ENCODE measurements at regions not wholly inside any gene's neighbourhood (a gene's known extent, or its start where the extent isn't known, plus 50 kb on each side); places are given as distances from the start of the nearest gene placed in this dataset.

GRCh38 chr5:173781432-173781815, 106.7 kb upstream of the CPEB4 start:
- intact Hi-C loops (cut with DNase I), result no loop called here

DNA sequence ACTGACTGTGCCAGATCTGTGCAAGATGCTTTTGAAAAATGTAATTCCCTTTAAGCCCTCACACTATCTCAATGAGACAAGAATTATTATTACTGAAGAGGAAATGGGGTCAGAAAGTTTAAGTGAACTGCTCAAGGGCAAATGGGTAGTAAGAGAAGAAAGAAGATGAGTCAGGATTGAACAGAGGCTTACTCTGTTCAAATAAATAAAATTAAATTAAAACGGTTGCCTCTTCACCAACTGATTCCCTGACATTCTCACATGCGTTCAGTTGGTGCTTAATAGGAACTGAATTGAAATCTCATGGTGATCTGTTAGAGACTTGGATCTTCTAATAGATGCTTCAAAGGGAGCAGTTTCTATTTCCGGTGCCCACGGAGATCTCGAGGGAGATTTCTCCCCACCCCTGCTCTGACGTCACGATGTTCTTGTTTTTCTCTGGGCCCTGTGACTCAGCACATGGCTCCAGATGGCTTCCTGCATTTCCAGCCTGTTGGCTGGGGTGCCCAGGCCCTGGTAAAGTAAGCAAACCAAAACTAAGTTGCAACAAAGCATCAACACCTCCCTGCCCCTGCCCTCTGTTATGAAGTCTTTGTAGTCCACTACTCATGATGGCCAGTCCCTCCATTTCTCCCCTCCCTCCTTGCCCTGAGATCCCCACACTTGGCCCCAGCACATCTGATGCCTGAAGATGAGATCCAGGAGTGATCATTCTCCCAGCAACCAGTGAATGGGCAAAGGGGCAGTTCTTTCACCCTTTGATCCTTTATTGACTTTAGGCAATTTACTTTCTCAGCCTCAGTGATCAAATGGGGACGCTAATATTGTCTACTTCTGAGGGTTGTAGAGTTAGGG, 106.1 kb upstream of the CPEB4 start:
- peak overlapping the region; percentile 56 to 60 (median 59) for H3K27ac ChIP-seq
- H3K4me3 ChIP-seq, result no peak overlapping the region
- H3K27me3 ChIP-seq, result no peaks in the 10 kb centered on the region
- DNase-seq, result peak; percentile 90
- 35 to 67% methylated on average over 8 of the region's 8 CpGs for WGBS, 2 donors
- no peaks in the 10 kb centered on the region for H3K36me3 ChIP-seq
- no peak for TF ChIP-seq POLR2A (IDR thresholded peaks at IDR 0.05)
- TF ChIP-seq POLR2AphosphoS5 (IDR thresholded peaks at IDR 0.05), result peak in 3 of 4 donors; percentile 58 to 83 (median 59)
- TF ChIP-seq, protein P1, sequence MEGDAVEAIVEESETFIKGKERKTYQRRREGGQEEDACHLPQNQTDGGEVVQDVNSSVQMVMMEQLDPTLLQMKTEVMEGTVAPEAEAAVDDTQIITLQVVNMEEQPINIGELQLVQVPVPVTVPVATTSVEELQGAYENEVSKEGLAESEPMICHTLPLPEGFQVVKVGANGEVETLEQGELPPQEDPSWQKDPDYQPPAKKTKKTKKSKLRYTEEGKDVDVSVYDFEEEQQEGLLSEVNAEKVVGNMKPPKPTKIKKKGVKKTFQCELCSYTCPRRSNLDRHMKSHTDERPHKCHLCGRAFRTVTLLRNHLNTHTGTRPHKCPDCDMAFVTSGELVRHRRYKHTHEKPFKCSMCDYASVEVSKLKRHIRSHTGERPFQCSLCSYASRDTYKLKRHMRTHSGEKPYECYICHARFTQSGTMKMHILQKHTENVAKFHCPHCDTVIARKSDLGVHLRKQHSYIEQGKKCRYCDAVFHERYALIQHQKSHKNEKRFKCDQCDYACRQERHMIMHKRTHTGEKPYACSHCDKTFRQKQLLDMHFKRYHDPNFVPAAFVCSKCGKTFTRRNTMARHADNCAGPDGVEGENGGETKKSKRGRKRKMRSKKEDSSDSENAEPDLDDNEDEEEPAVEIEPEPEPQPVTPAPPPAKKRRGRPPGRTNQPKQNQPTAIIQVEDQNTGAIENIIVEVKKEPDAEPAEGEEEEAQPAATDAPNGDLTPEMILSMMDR (IDR thresholded peaks at IDR 0.05), result no peak
- TF ChIP-seq EP300 (IDR thresholded peaks at IDR 0.05), result peak in 3 of 4 donors; percentile 24 to 85 (median 66)
- peaks cover 0 to 20% (median 18%) of the 10 kb centered on the region in 4 donors for H3K4me1 ChIP-seq
- intact Hi-C loops (cut with DNase I), result no loop called here
- H3K9me3 ChIP-seq, result no peaks in the 10 kb centered on the region

More at GRCh38 chr5:173781432-173781815, 106.7 kb upstream of the CPEB4 start:
- H3K4me3 ChIP-seq, result no peak overlapping the region
- DNase-seq, result no peak
- peak overlapping the region; percentile 56 to 60 (median 59) for H3K27ac ChIP-seq
- no peaks in the 10 kb centered on the region for H3K9me3 ChIP-seq
- 69 to 75% methylated on average over 4 of the region's 4 CpGs for WGBS, 2 donors
- no peaks in the 10 kb centered on the region for H3K36me3 ChIP-seq
- TF ChIP-seq POLR2A (IDR thresholded peaks at IDR 0.05) (no peak), POLR2AphosphoS5 (IDR thresholded peaks at IDR 0.05) (no peak), EP300 (IDR thresholded peaks at IDR 0.05) (no peak)
- TF ChIP-seq, protein P1 (IDR thresholded peaks at IDR 0.05), result no peak
- H3K4me1 ChIP-seq, result peaks cover 0 to 20% (median 18%) of the 10 kb centered on the region in 4 donors
- no peaks in the 10 kb centered on the region for H3K27me3 ChIP-seq

GRCh38 chr5:173782671-173783101, 105.5 kb upstream of the CPEB4 start:
- WGBS, 2 donors, result 89 to 90% methylated on average over 4 of the region's 4 CpGs

GRCh38 chr5:173783371-173783770, 104.8 kb upstream of the CPEB4 start:
- Histone ChIP-seq H3K4me3 (no peak overlapping the region), H3K27ac (no peak overlapping the region), H3K36me3 (no peaks in the 10 kb centered on the region), H3K4me1 (peaks cover 0 to 20% (median 18%) of the 10 kb centered on the region in 4 donors), H3K9me3 (no peaks in the 10 kb centered on the region), H3K27me3 (no peaks in the 10 kb centered on the region)
- WGBS, 2 donors, result 98 to 99% methylated on average over 2 of the region's 2 CpGs
- intact Hi-C loops (cut with DNase I), result no loop called here
- no peak for TF ChIP-seq POLR2AphosphoS5 (IDR thresholded peaks at IDR 0.05)
- TF ChIP-seq, protein P1 (IDR thresholded peaks at IDR 0.05), result no peak
- TF ChIP-seq EP300 (IDR thresholded peaks at IDR 0.05), result no peak
- TF ChIP-seq POLR2A (IDR thresholded peaks at IDR 0.05), result no peak
- DNase-seq, result no peak

More at GRCh38 chr5:173782671-173783101, 105.5 kb upstream of the CPEB4 start:
- H3K4me1 ChIP-seq, result peaks cover 0 to 20% (median 18%) of the 10 kb centered on the region in 4 donors
- TF ChIP-seq POLR2AphosphoS5 (IDR thresholded peaks at IDR 0.05) (no peak), POLR2A (IDR thresholded peaks at IDR 0.05) (no peak), EP300 (IDR thresholded peaks at IDR 0.05) (no peak)
- TF ChIP-seq, protein P1 (IDR thresholded peaks at IDR 0.05), result no peak
- H3K4me3 ChIP-seq, result no peak overlapping the region
- H3K27me3 ChIP-seq, result no peaks in the 10 kb centered on the region
- no peaks in the 10 kb centered on the region for H3K9me3 ChIP-seq
- H3K36me3 ChIP-seq, result no peaks in the 10 kb centered on the region
- no peak for DNase-seq
- peak overlapping the region in 3 of 4 donors; percentile 59 to 60 (median 59) for H3K27ac ChIP-seq
- intact Hi-C loops (cut with DNase I), result no loop called here
